GM21515 (cell line): ENCODE measurements at regions not wholly inside any gene's neighbourhood (a gene's known extent, or its start where the extent isn't known, plus 50 kb on each side); places are given as distances from the start of the nearest gene placed in this dataset.
"Not testable (repeated sequence)": the region's sequence is repeated elsewhere in the genome, so short reads cannot be mapped to it uniquely, and the experiment has no call there.

Experiments
- ATAC-seq: cut with Tn5 transposase; IDR thresholded peaks from one replicate; pipeline ENCODE4 v1.9.1; 2021; ENCODE audit not compliant: unreplicated experiment

GRCh38 chr4:138860357-138860756 lies 155.2 kb upstream of the NOCT start:
- ATAC-seq = not testable (repeated sequence)

GRCh38 chr4:138859254-138859653 lies 156.3 kb upstream of the NOCT start:
- ATAC-seq = no peak

GRCh38 chr4:138858419-138858818 lies 157.2 kb upstream of the NOCT start:
- ATAC-seq = no peak

- ATAC-seq = no peak
Observed at GRCh38 chr4:138857416-138857815, 158.2 kb upstream of the NOCT start.

GRCh38 chr4:138852681-138853080 lies 162.9 kb upstream of the NOCT start:
- ATAC-seq = no peak

- no peak for ATAC-seq
Observed at GRCh38 chr4:138851391-138852335, 163.9 kb upstream of the NOCT start.

GRCh38 chr4:138845664-138846063 lies 169.9 kb upstream of the NOCT start:
- no peak for ATAC-seq

- ATAC-seq = no peak
Observed at GRCh38 chr4:138845054-138845453, 170.5 kb upstream of the NOCT start.

GRCh38 chr4:138843616-138844015 lies 172.0 kb upstream of the NOCT start:
- ATAC-seq = no peak

GRCh38 chr4:138841343-138841742 lies 174.2 kb upstream of the NOCT start:
- no peak for ATAC-seq

- no peak for ATAC-seq
Observed at GRCh38 chr4:138838251-138838650, 177.3 kb upstream of the NOCT start.

- ATAC-seq = no peak
Observed at GRCh38 chr4:138835832-138836533, 179.6 kb upstream of the NOCT start.

GRCh38 chr4:138833974-138834373 lies 181.6 kb upstream of the NOCT start:
- ATAC-seq = peak; percentile 57

GRCh38 chr4:138832563-138832962 lies 183.0 kb upstream of the NOCT start:
- no peak for ATAC-seq

GRCh38 chr4:138831948-138832347 lies 183.6 kb upstream of the NOCT start:
- no peak for ATAC-seq

GRCh38 chr4:138828926-138829325 lies 186.7 kb upstream of the NOCT start:
- ATAC-seq = no peak

- no peak for ATAC-seq
Observed at GRCh38 chr4:138826754-138827153, 188.8 kb upstream of the NOCT start.

GRCh38 chr4:138826322-138826721 lies 189.3 kb upstream of the NOCT start:
- ATAC-seq = no peak

- ATAC-seq = no peak
Observed at GRCh38 chr4:138821331-138821730, 194.2 kb upstream of the NOCT start.

- no peak for ATAC-seq
Observed at GRCh38 chr4:138816875-138817274, 198.7 kb upstream of the NOCT start.

- ATAC-seq = no peak
Observed at GRCh38 chr4:138815811-138816210, 199.8 kb upstream of the NOCT start.

GRCh38 chr4:138805736-138806135 lies 209.8 kb upstream of the NOCT start:
- no peak for ATAC-seq
